ENCODE measurements at regions not wholly inside any gene's neighbourhood (a gene's known extent, or its start where the extent isn't known, plus 50 kb on each side); places are given as distances from the start of the nearest gene placed in this dataset.

GRCh38 chr1:63046539-63046938 lies 262.6 kb downstream of the ATG4C start (continued):
- TF ChIP-seq REST (IDR thresholded peaks at IDR 0.05; ENCODE audit: unreplicated experiment): no peak
- no peak for TF ChIP-seq ZNF331 (CRISPR knock-in tag; IDR thresholded peaks at IDR 0.05; ENCODE audit: low read depth)

GRCh38 chr1:63049135-63049534 lies 265.2 kb downstream of the ATG4C start:
- peaks cover 3% of the 10 kb centered on the region for H3K4me1 Mint-ChIP-seq
- no peaks in the 10 kb centered on the region; the same call in 2 of the 3 replicates for H3K36me3 Mint-ChIP-seq (ENCODE audit: low read depth)
- Histone ChIP-seq H3K4me1 (ENCODE audit: insufficient read depth) (peaks cover 3% of the 10 kb centered on the region; the same call in 1 of the 2 replicates), H4K20me1 (replicated peaks; ENCODE audit: insufficient read depth) (no peaks in the 10 kb centered on the region), H3K79me2 (replicated peaks; ENCODE audit: insufficient read depth) (no peaks in the 10 kb centered on the region), H3K27ac (ENCODE audit: low read depth) (no peak overlapping the region), H3K36me3 (ENCODE audit: insufficient read depth) (no peaks in the 10 kb centered on the region), H2AFZ (no peak overlapping the region), H3K4me3 (no peak overlapping the region), H3F3A (replicated peaks; ENCODE audit: low read depth) (no peaks in the 10 kb centered on the region), H3K4me2 (no peak overlapping the region), H3K27me3 (ENCODE audit: insufficient read depth) (no peaks in the 10 kb centered on the region), H3K9me2 (ENCODE audit: insufficient read depth) (no peaks in the 10 kb centered on the region)
- H3K9me3 Mint-ChIP-seq: no peaks in the 10 kb centered on the region; the same call in 2 of the 3 replicates
- DNase-seq (ENCODE audit: low spot score) (no peak), ATAC-seq (no peak)
- no peak overlapping the region for H3K27ac Mint-ChIP-seq
- TF ChIP-seq NANOG (IDR thresholded peaks at IDR 0.05; ENCODE audit: borderline replicate concordance) (no peak), ZNF331 (CRISPR knock-in tag; IDR thresholded peaks at IDR 0.05; ENCODE audit: low read depth) (no peak), STAT1 (IDR thresholded peaks at IDR 0.05; ENCODE audit: unreplicated experiment) (no peak), EZH2 (IDR thresholded peaks at IDR 0.05; ENCODE audit: low read depth, unreplicated experiment) (no peak), POLR2AphosphoS5 (IDR thresholded peaks at IDR 0.05; ENCODE audit: low read depth) (no peak), ETS1 (IDR thresholded peaks at IDR 0.05) (no peak), ZNF114 (CRISPR knock-in tag; IDR thresholded peaks at IDR 0.05) (no peak), ZNF462 (CRISPR knock-in tag; IDR thresholded peaks at IDR 0.05) (no peak)
- H3K4me3 Mint-ChIP-seq: no peak overlapping the region
- H3K27me3 Mint-ChIP-seq (ENCODE audit: insufficient read depth, low read depth, poor library complexity): peaks cover 2% of the 10 kb centered on the region
